ENCODE measurements at regions not wholly inside any gene's neighbourhood (a gene's known extent, or its start where the extent isn't known, plus 50 kb on each side); places are given as distances from the start of the nearest gene placed in this dataset.

DNA sequence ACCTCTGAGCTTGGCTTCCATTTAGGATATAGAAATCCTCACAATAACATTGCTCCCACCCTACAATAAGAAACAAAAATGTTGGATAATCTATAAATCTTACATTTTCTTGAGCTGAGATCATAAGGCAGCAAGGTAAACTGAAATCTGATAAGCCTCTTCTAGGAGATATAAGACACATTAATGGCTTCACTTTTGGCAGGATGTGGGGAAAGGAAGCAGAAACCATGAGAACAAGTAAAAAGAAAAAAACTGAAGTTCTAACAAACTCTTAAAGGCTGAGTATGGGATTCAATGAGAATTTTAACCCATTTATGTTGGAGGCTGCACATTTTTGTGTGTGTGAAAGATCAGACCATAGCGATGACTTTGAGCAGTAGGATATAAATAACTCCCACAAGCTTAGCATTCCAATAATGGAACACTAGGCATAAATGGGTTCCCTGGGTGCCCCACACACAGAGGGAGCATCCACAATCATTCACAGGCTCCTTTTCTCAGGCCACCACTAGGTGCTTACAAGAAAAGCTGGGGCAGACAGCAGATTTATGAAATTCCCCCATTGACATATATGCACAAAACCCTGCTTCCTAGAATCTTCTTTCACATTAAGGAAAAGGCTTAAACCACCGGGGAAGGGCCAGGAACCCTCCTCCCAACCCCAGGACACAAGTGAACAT lies 564.9 kb upstream of the MGMT start:
- Histone ChIP-seq H3K79me2 (ENCODE audit: low read length) (no peaks in the 10 kb centered on the region), H3K4me2 (ENCODE audit: low read depth, low read length, poor library complexity, severe bottlenecking) (no peak overlapping the region), H3K27ac (ENCODE audit: low read length) (no peak overlapping the region), H3K9me2 (replicated peaks; ENCODE audit: insufficient read depth, low read length) (no peaks in the 10 kb centered on the region), H4K20me1 (ENCODE audit: insufficient read depth, low read depth, low read length) (no peaks in the 10 kb centered on the region), H3K9me3 (ENCODE audit: low read length) (no peaks in the 10 kb centered on the region), H3K27me3 (ENCODE audit: low read length) (no peaks in the 10 kb centered on the region), H3K36me3 (ENCODE audit: insufficient read depth, low read length) (no peaks in the 10 kb centered on the region), H3K4me3 (ENCODE audit: low read length) (no peak overlapping the region), H2AFZ (ENCODE audit: low read length) (no peak overlapping the region), H3K9ac (ENCODE audit: low read length) (no peak overlapping the region), H3K4me1 (ENCODE audit: low read length) (no peaks in the 10 kb centered on the region)
- DNase-seq = no peak

- no peak for DNase-seq
- Histone ChIP-seq H3K27me3 (ENCODE audit: low read length) (no peaks in the 10 kb centered on the region), H3K4me1 (ENCODE audit: low read length) (no peaks in the 10 kb centered on the region), H3K36me3 (ENCODE audit: insufficient read depth, low read length) (no peaks in the 10 kb centered on the region), H3K9me3 (ENCODE audit: low read length) (no peaks in the 10 kb centered on the region), H3K9ac (ENCODE audit: low read length) (no peak overlapping the region), H2AFZ (ENCODE audit: low read length) (no peak overlapping the region), H3K9me2 (replicated peaks; ENCODE audit: insufficient read depth, low read length) (no peaks in the 10 kb centered on the region), H4K20me1 (ENCODE audit: insufficient read depth, low read depth, low read length) (no peaks in the 10 kb centered on the region), H3K4me3 (ENCODE audit: low read length) (no peak overlapping the region), H3K79me2 (ENCODE audit: low read length) (no peaks in the 10 kb centered on the region), H3K4me2 (ENCODE audit: low read depth, low read length, poor library complexity, severe bottlenecking) (no peak overlapping the region), H3K27ac (ENCODE audit: low read length) (no peak overlapping the region)
Observed at GRCh38 chr10:128907155-128907941, 559.7 kb upstream of the MGMT start.

DNA sequence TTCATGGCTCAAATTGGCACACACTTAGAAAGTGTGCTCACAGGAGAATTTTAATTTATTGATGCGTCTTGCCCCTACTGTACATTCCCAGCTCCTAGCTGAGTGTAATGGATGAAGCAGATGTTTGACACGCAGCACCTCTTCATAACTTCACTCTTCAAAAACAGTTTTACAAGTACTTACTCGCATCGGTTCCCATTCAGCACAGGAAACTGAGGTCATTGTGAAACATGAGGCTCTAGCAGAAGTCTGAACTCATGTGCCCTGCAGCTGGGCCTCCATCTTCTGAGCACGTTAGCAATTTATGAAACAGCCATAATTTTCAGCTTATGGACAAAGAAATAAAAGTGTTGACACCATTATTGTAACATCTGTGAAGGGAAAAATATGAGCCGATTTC lies 558.9 kb upstream of the MGMT start:
- H3K9me3 ChIP-seq (ENCODE audit: low read length) = no peaks in the 10 kb centered on the region
- H3K4me2 ChIP-seq (ENCODE audit: low read depth, low read length, poor library complexity, severe bottlenecking) = no peak overlapping the region
- H3K4me3 ChIP-seq (ENCODE audit: low read length) = no peak overlapping the region
- H3K36me3 ChIP-seq (ENCODE audit: insufficient read depth, low read length) = no peaks in the 10 kb centered on the region
- H3K9me2 ChIP-seq (replicated peaks; ENCODE audit: insufficient read depth, low read length) = no peaks in the 10 kb centered on the region
- H3K27me3 ChIP-seq (ENCODE audit: low read length) = no peaks in the 10 kb centered on the region
- no peaks in the 10 kb centered on the region for H3K79me2 ChIP-seq (ENCODE audit: low read length)
- DNase-seq = no peak
- H2AFZ ChIP-seq (ENCODE audit: low read length) = no peak overlapping the region
- H3K27ac ChIP-seq (ENCODE audit: low read length) = no peak overlapping the region
- no peak overlapping the region for H3K9ac ChIP-seq (ENCODE audit: low read length)
- no peaks in the 10 kb centered on the region for H3K4me1 ChIP-seq (ENCODE audit: low read length)
- no peaks in the 10 kb centered on the region for H4K20me1 ChIP-seq (ENCODE audit: insufficient read depth, low read depth, low read length)

DNA sequence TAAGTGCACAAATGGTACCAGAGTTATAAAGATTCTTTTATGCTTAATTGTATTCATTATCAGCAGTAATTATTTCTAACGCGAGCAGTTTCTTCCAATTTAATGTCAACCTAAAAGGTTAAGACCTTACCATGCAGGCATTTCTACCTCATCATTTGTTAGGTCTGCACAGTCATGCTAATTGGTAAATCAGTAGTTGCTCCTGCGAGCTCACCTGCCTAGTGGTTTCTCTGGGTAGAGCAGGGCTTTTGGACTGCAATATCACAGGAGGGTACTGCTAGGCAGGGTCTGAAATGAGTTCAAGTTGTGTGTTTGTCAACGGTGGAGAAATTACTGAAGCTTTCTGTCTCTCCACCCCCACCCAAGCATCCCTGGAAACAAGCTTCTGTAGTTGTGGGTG lies 558.5 kb upstream of the MGMT start:
- no peak overlapping the region for H3K9ac ChIP-seq (ENCODE audit: low read length)
- H3K27ac ChIP-seq (ENCODE audit: low read length) = no peak overlapping the region
- H3K79me2 ChIP-seq (ENCODE audit: low read length) = no peaks in the 10 kb centered on the region
- H2AFZ ChIP-seq (ENCODE audit: low read length) = no peak overlapping the region
- DNase-seq = no peak
- no peak overlapping the region for H3K4me3 ChIP-seq (ENCODE audit: low read length)
- no peaks in the 10 kb centered on the region for H3K36me3 ChIP-seq (ENCODE audit: insufficient read depth, low read length)
- no peaks in the 10 kb centered on the region for H3K9me2 ChIP-seq (replicated peaks; ENCODE audit: insufficient read depth, low read length)
- no peaks in the 10 kb centered on the region for H3K9me3 ChIP-seq (ENCODE audit: low read length)
- H4K20me1 ChIP-seq (ENCODE audit: insufficient read depth, low read depth, low read length) = no peaks in the 10 kb centered on the region
- no peak overlapping the region for H3K4me2 ChIP-seq (ENCODE audit: low read depth, low read length, poor library complexity, severe bottlenecking)
- H3K27me3 ChIP-seq (ENCODE audit: low read length) = no peaks in the 10 kb centered on the region
- H3K4me1 ChIP-seq (ENCODE audit: low read length) = no peaks in the 10 kb centered on the region

GRCh38 chr10:128912568-128913311 lies 554.3 kb upstream of the MGMT start:
- Histone ChIP-seq H3K4me2 (ENCODE audit: low read depth, low read length, poor library complexity, severe bottlenecking) (no peak overlapping the region), H3K79me2 (ENCODE audit: low read length) (no peaks in the 10 kb centered on the region), H3K4me3 (ENCODE audit: low read length) (no peak overlapping the region), H3K27ac (ENCODE audit: low read length) (no peak overlapping the region), H3K9ac (ENCODE audit: low read length) (no peak overlapping the region), H3K4me1 (ENCODE audit: low read length) (no peaks in the 10 kb centered on the region), H3K9me2 (replicated peaks; ENCODE audit: insufficient read depth, low read length) (no peaks in the 10 kb centered on the region), H3K27me3 (ENCODE audit: low read length) (no peaks in the 10 kb centered on the region), H3K9me3 (ENCODE audit: low read length) (no peaks in the 10 kb centered on the region), H3K36me3 (ENCODE audit: insufficient read depth, low read length) (no peaks in the 10 kb centered on the region), H2AFZ (ENCODE audit: low read length) (no peak overlapping the region), H4K20me1 (ENCODE audit: insufficient read depth, low read depth, low read length) (no peaks in the 10 kb centered on the region)
- no peak for DNase-seq

- Histone ChIP-seq H3K4me1 (ENCODE audit: low read length) (no peaks in the 10 kb centered on the region), H3K27me3 (ENCODE audit: low read length) (no peaks in the 10 kb centered on the region), H3K9me3 (ENCODE audit: low read length) (no peaks in the 10 kb centered on the region), H3K4me2 (ENCODE audit: low read depth, low read length, poor library complexity, severe bottlenecking) (no peak overlapping the region), H3K9ac (ENCODE audit: low read length) (no peak overlapping the region), H3K36me3 (ENCODE audit: insufficient read depth, low read length) (no peaks in the 10 kb centered on the region), H3K79me2 (ENCODE audit: low read length) (no peaks in the 10 kb centered on the region), H4K20me1 (ENCODE audit: insufficient read depth, low read depth, low read length) (no peaks in the 10 kb centered on the region), H2AFZ (ENCODE audit: low read length) (no peak overlapping the region), H3K9me2 (replicated peaks; ENCODE audit: insufficient read depth, low read length) (no peaks in the 10 kb centered on the region), H3K4me3 (ENCODE audit: low read length) (no peak overlapping the region), H3K27ac (ENCODE audit: low read length) (no peak overlapping the region)
- DNase-seq = no peak
Observed at GRCh38 chr10:128914681-128915080, 552.4 kb upstream of the MGMT start.

DNA sequence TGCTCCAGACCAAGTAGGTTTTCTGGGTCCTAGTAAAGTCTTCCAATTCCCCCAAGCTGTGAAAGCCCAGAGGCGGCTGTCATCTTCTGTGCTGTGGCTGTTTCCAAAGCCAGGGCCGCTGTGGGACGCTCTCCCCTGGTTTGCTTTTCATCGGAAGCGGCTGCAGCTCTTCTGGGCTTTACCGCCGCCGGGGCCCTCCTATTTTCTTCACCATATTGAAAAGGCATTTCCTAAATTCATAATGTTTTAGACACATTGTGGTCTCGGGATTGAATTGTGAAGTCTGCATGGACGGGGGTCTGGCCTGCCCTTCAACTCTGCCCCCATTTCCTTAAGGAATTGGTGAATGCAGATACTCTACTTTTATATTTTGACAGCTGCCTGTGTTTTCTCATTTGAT lies 551.4 kb upstream of the MGMT start:
- Histone ChIP-seq H3K9me2 (replicated peaks; ENCODE audit: insufficient read depth, low read length) (no peaks in the 10 kb centered on the region), H2AFZ (ENCODE audit: low read length) (no peak overlapping the region), H3K9me3 (ENCODE audit: low read length) (no peaks in the 10 kb centered on the region), H3K4me1 (ENCODE audit: low read length) (no peaks in the 10 kb centered on the region), H3K4me2 (ENCODE audit: low read depth, low read length, poor library complexity, severe bottlenecking) (no peak overlapping the region), H3K9ac (ENCODE audit: low read length) (no peak overlapping the region), H4K20me1 (ENCODE audit: insufficient read depth, low read depth, low read length) (no peaks in the 10 kb centered on the region), H3K27ac (ENCODE audit: low read length) (no peak overlapping the region), H3K27me3 (ENCODE audit: low read length) (no peaks in the 10 kb centered on the region), H3K79me2 (ENCODE audit: low read length) (no peaks in the 10 kb centered on the region), H3K4me3 (ENCODE audit: low read length) (no peak overlapping the region), H3K36me3 (ENCODE audit: insufficient read depth, low read length) (no peaks in the 10 kb centered on the region)
- DNase-seq = no peak

GRCh38 chr10:128916383-128916782 lies 550.7 kb upstream of the MGMT start:
- Histone ChIP-seq H2AFZ (ENCODE audit: low read length) (no peak overlapping the region), H3K79me2 (ENCODE audit: low read length) (no peaks in the 10 kb centered on the region), H3K4me3 (ENCODE audit: low read length) (no peak overlapping the region), H4K20me1 (ENCODE audit: insufficient read depth, low read depth, low read length) (no peaks in the 10 kb centered on the region), H3K27ac (ENCODE audit: low read length) (no peak overlapping the region), H3K27me3 (ENCODE audit: low read length) (no peaks in the 10 kb centered on the region), H3K4me1 (ENCODE audit: low read length) (no peaks in the 10 kb centered on the region), H3K9me3 (ENCODE audit: low read length) (no peaks in the 10 kb centered on the region), H3K4me2 (ENCODE audit: low read depth, low read length, poor library complexity, severe bottlenecking) (no peak overlapping the region), H3K36me3 (ENCODE audit: insufficient read depth, low read length) (no peaks in the 10 kb centered on the region), H3K9me2 (replicated peaks; ENCODE audit: insufficient read depth, low read length) (no peaks in the 10 kb centered on the region), H3K9ac (ENCODE audit: low read length) (no peak overlapping the region)
- DNase-seq = no peak
